CD4-positive, CD25-positive, alpha-beta regulatory T cell (primary cell): ENCODE measurements at regions not wholly inside any gene's neighbourhood (a gene's known extent, or its start where the extent isn't known, plus 50 kb on each side); places are given as distances from the start of the nearest gene placed in this dataset.

Source experiments
- ATAC-seq, 2 donors: fragments of 150-1000 bp; cut with Tn5 transposase; one replicate each; pipeline ENCODE4 v1.10.0; 2021; ENCODE audit warnings: low read depth in 2 of 2, moderate number of reproducible peaks in 2 of 2, moderate library complexity in 1 of 2
- DNase-seq, 3 donors: peaks; one replicate each; pipeline versions ENCODE4 v3.0.0 to v3.0.0-alpha.2; 2012 to 2022; ENCODE audit warnings: mixed read lengths in 1 of 3
- H3K27ac ChIP-seq: one replicate; pipeline ENCODE4 v1.7.0; 2013; ENCODE audit warnings: mild to moderate bottlenecking, low read length; ENCODE audit not compliant: insufficient read depth, poor library complexity, severe bottlenecking
- H3K27me3 ChIP-seq: one replicate; pipeline ENCODE4 v1.7.0; 2013; ENCODE audit warnings: low read length; ENCODE audit not compliant: control insufficient read depth, insufficient read depth
- H3K36me3 ChIP-seq: one replicate; pipeline ENCODE4 v1.7.0; 2013; ENCODE audit warnings: mild to moderate bottlenecking, low read length, moderate library complexity; ENCODE audit not compliant: control insufficient read depth, insufficient read depth
- H3K4me1 ChIP-seq: 2 replicates; pipeline ENCODE4 v1.7.0; 2013; ENCODE audit warnings: mild to moderate bottlenecking, low read length; ENCODE audit not compliant: insufficient read depth, control insufficient read depth, poor library complexity, severe bottlenecking
- H3K4me3 ChIP-seq: one replicate; pipeline ENCODE4 v1.7.0; 2013; ENCODE audit warnings: low read depth, mild to moderate bottlenecking, low read length, moderate library complexity
- H3K9me3 ChIP-seq, 2 experiments: 1 replicate in 1 of 2; 2 replicates in 1 of 2; pipeline ENCODE4 v1.7.0; 2013; ENCODE audit warnings: low read length in 2 of 2, mild to moderate bottlenecking in 1 of 2, moderate library complexity in 1 of 2; ENCODE audit not compliant: control insufficient read depth in 2 of 2
- H3K27ac Mint-ChIP-seq, 3 donors: one replicate each; pipeline ENCODE4 v1.8.0; 2020 to 2022; ENCODE audit warnings: mild to moderate bottlenecking in 3 of 3, mixed read lengths in 3 of 3, moderate library complexity in 2 of 3
- H3K27me3 Mint-ChIP-seq: one replicate; pipeline ENCODE4 v1.8.0; 2022; ENCODE audit warnings: mild to moderate bottlenecking, mixed read lengths
- H3K36me3 Mint-ChIP-seq: one replicate; pipeline ENCODE4 v1.8.0; 2020; ENCODE audit warnings: mixed read lengths
- H3K4me1 Mint-ChIP-seq, 4 donors: one replicate each; pipeline ENCODE4 v1.8.0; 2020 to 2022; ENCODE audit warnings: mixed read lengths in 4 of 4, mild to moderate bottlenecking in 1 of 4
- H3K4me3 Mint-ChIP-seq, 4 donors: one replicate each; pipeline ENCODE4 v1.8.0; 2020 to 2022; ENCODE audit warnings: mild to moderate bottlenecking in 4 of 4, mixed read lengths in 4 of 4, moderate library complexity in 3 of 4
- H3K9me3 Mint-ChIP-seq, 7 donors: one replicate each; pipeline ENCODE4 v1.8.0; 2020 to 2022; ENCODE audit warnings: mixed read lengths in 7 of 7, mild to moderate bottlenecking in 3 of 7, moderate library complexity in 2 of 7

DNA sequence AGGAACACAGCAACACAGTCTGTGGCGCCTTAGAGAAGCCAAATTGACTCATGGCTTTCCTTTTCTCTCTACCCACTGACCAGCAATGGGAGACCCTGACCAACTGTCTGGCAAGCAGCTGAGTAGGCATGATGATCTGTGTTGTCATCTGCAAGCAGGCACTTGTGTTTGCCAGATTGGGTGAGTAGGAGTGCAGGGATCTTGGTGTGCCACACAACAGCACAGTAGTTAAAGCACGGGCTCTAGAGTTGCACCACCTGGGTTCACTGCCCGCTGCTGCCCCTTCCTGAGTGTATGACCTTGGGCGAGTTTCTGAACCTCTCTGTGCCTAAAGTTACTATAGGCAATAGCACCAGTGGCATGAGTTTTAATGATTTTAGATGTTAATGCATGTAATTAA, 95.7 kb upstream of the CD53 start:
- Mint-ChIP-seq H3K9me3 (no peaks in the 10 kb centered on the region), H3K36me3 (no peaks in the 10 kb centered on the region)
- ATAC-seq = no peak

DNA sequence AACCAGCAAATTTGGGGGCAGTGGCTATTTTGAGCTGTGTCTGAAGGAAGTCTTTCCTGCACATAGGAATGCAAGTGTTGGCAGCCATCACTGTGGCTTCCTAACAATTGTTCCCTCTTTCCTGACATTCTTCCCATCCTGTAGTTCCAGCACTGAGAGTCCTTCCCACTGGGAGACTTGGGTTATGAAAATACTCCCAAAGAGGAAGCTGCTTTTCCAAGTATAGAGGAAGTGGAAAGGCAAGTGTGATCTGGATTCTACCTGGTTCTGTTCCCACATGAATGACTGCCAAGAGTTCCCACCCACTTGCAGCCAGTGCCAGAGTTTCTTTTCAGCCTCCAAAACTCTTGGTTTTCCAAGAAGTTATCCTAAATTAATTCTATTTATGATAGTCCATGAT, 98.5 kb upstream of the CD53 start:
- Mint-ChIP-seq H3K36me3 (no peaks in the 10 kb centered on the region), H3K9me3 (no peaks in the 10 kb centered on the region), H3K27me3 (peaks cover 17% of the 10 kb centered on the region), H3K27ac (no peak overlapping the region), H3K4me1 (peaks cover 0 to 8% (median 0%) of the 10 kb centered on the region in 4 donors), H3K4me3 (no peak overlapping the region)
- no peaks in the 10 kb centered on the region for H3K9me3 ChIP-seq
- H3K36me3 ChIP-seq = no peaks in the 10 kb centered on the region
- no peak for ATAC-seq
- H3K27ac ChIP-seq = no peak overlapping the region
- no peak overlapping the region for H3K4me3 ChIP-seq
- H3K27me3 ChIP-seq = peaks cover 3% of the 10 kb centered on the region
- no peak for DNase-seq
- no peaks in the 10 kb centered on the region for H3K4me1 ChIP-seq

More for the DNA sequence above, 95.7 kb upstream of the CD53 start:
- Histone ChIP-seq H3K4me1 (peaks cover 4% of the 10 kb centered on the region), H3K9me3 (no peaks in the 10 kb centered on the region), H3K27ac (no peak overlapping the region), H3K27me3 (peaks cover 3% of the 10 kb centered on the region), H3K4me3 (no peak overlapping the region), H3K36me3 (no peaks in the 10 kb centered on the region)
- no peak for DNase-seq
- H3K4me3 Mint-ChIP-seq = no peak overlapping the region
- no peak overlapping the region for H3K27ac Mint-ChIP-seq
- peaks cover 22% of the 10 kb centered on the region for H3K27me3 Mint-ChIP-seq
- H3K4me1 Mint-ChIP-seq = peaks cover 0 to 17% (median 11%) of the 10 kb centered on the region in 4 donors

DNA sequence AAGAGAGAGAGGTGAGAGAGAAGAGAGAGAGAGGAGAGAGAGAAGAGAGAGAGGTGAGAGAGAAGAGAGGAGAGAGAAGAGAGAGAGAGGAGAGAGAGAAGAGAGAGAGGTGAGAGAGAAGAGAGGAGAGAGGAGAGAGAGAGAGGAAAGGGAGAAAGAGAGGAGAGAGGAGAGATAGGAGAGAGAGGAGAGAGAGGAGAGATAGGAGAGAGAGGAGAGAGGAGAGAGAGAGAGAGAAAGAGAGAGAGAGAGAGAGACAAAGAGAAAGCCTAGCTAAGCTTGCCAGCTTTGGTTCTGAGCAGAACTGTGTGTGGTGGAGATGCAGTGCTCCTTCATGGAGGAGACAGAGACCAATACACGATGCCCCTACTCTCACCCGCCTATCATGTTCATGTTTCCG, 99.1 kb upstream of the KCNA3 start:
- Mint-ChIP-seq H3K4me1 (peaks cover 0 to 5% (median 0%) of the 10 kb centered on the region in 4 donors), H3K36me3 (no peaks in the 10 kb centered on the region)

DNA sequence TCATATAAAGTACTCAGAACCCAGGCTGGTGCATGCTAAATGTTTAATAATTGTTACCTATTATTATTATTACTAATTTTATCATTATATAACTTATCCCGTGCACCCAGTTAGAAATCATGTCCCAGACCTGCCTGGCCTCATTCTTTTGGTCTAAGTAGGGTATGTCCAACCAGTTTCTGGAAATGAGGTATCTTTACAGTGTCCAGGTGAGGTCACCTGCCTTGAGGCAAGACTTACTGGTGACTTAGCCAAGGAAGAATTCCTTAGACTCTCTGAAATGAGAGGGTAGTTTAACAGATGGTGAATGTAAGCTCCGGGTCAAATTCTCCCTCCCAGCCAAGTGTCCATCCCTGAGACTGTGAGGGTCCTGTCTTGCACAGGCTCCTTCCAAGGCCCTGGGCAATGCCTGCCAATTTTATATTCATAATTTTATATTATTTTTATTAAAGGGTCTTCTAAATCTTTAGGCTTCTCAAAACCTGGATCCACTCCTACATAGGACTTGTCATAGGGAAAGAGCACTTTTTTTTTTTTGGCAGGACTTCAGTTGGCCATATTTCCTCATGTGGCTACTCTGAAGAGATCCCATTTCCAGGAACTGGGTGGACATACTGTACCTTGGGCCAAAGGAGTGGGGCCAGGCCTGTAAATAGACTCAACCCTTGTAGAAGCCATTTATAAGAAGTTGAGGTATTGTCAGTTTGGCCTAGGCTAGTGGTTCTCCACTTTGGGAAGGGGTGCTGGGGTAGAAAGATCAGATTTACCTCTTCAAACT, 96.7 kb upstream of the KCNA3 start:
- Mint-ChIP-seq H3K36me3 (no peaks in the 10 kb centered on the region), H3K4me1 (peaks cover 0 to 5% (median 0%) of the 10 kb centered on the region in 4 donors), H3K27ac (no peak overlapping the region), H3K27me3 (peaks cover 36% of the 10 kb centered on the region), H3K4me3 (no peak overlapping the region), H3K9me3 (no peaks in the 10 kb centered on the region)
- no peak overlapping the region for H3K4me3 ChIP-seq
- H3K36me3 ChIP-seq = no peaks in the 10 kb centered on the region
- H3K27me3 ChIP-seq = peaks cover 16% of the 10 kb centered on the region
- no peak overlapping the region for H3K27ac ChIP-seq
- DNase-seq (no peak), ATAC-seq (no peak)
- no peaks in the 10 kb centered on the region for H3K4me1 ChIP-seq
- no peaks in the 10 kb centered on the region for H3K9me3 ChIP-seq

More for the DNA sequence above, 99.1 kb upstream of the KCNA3 start:
- peaks cover 23% of the 10 kb centered on the region for H3K27me3 Mint-ChIP-seq
- no peaks in the 10 kb centered on the region for H3K4me1 ChIP-seq
- H3K27ac Mint-ChIP-seq = peak overlapping the region in 1 of 3 donors; percentile 60
- H3K4me3 ChIP-seq = no peak overlapping the region
- H3K36me3 ChIP-seq = no peaks in the 10 kb centered on the region
- H3K27ac ChIP-seq = no peak overlapping the region
- no peak for ATAC-seq
- H3K9me3 ChIP-seq = no peaks in the 10 kb centered on the region
- H3K4me3 Mint-ChIP-seq = peak overlapping the region in 1 of 4 donors; percentile 46
- no peak for DNase-seq
- peaks cover 4% of the 10 kb centered on the region for H3K27me3 ChIP-seq
- H3K9me3 Mint-ChIP-seq = no peaks in the 10 kb centered on the region

DNA sequence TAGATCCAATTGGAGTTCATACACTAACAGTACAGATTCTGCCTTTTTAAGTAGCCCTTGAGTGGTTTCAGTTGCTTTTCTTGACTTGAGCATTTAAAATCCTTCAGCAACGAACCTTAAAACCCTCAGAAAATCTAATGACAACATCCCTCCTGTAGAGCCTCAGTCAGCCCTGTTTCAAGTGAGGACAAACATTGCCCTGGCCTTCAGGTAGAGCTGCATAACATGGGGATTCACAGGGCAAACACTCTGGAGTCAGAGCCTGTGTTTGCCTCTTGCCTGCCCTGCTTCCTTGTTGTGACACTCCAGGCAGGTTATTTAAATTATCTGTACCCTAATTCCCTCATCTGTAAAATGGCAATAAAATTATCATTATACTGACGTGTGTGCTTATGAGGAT, 96.1 kb upstream of the KCNA3 start:
- Mint-ChIP-seq H3K36me3 (no peaks in the 10 kb centered on the region), H3K4me1 (peaks cover 2 to 5% (median 2%) of the 10 kb centered on the region in 4 donors), H3K9me3 (no peaks in the 10 kb centered on the region), H3K4me3 (no peak overlapping the region), H3K27me3 (peaks cover 42% of the 10 kb centered on the region), H3K27ac (no peak overlapping the region)
- H3K4me3 ChIP-seq = no peak overlapping the region
- no peak overlapping the region for H3K27ac ChIP-seq
- H3K27me3 ChIP-seq = peaks cover 16% of the 10 kb centered on the region
- no peak for DNase-seq
- no peaks in the 10 kb centered on the region for H3K4me1 ChIP-seq
- ATAC-seq = no peak
- H3K9me3 ChIP-seq = no peaks in the 10 kb centered on the region
- no peaks in the 10 kb centered on the region for H3K36me3 ChIP-seq

DNA sequence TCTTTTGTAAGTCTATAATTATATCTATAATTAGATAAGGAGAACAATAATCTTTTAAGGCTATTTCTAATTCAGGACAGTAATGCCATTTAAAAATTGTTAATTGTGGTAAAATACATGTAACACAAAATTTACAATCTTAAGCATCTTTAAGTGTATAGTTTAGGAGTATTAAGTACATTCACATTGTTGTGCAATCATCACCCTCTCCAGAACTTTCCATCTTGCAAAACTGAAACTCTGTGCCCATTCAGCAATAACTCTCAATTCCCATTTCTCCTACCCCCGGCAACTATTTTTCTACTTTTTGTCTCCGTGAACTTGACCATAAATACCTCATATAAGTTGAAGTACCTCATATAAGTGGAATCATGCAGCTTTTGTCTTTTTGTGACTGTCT, 93.9 kb upstream of the KCNA3 start:
- Mint-ChIP-seq H3K27me3 (peaks cover 42% of the 10 kb centered on the region), H3K27ac (no peak overlapping the region)
- no peak for DNase-seq

DNA sequence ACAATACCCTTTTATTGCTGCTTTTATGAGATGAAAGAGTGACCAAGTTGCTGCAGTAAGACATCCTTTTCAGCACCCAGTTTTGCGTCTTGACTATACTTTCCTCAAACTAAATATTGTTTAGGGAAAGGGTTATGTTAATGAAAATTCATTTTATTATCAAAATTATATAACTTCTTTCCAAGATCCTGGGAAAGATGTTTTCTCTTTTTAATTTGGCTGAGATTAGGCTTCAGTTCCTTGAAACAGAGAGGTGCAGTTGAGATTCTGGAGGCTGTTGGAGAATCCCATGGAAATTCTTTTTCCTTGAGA, 91.6 kb upstream of the KCNA3 start:
- H3K27ac Mint-ChIP-seq = no peak overlapping the region
- H3K36me3 Mint-ChIP-seq = no peaks in the 10 kb centered on the region
- H3K9me3 ChIP-seq = no peaks in the 10 kb centered on the region
- peaks cover 0 to 2% (median 0%) of the 10 kb centered on the region in 7 donors for H3K9me3 Mint-ChIP-seq
- H3K27me3 Mint-ChIP-seq = peaks cover 44% of the 10 kb centered on the region
- H3K4me3 ChIP-seq = no peak overlapping the region
- H3K36me3 ChIP-seq = no peaks in the 10 kb centered on the region
- no peak overlapping the region for H3K4me3 Mint-ChIP-seq
- peaks cover 2 to 6% (median 4%) of the 10 kb centered on the region in 4 donors for H3K4me1 Mint-ChIP-seq
- no peak for DNase-seq
- H3K27ac ChIP-seq = no peak overlapping the region
- H3K27me3 ChIP-seq = peaks cover 16% of the 10 kb centered on the region
- no peaks in the 10 kb centered on the region for H3K4me1 ChIP-seq
- ATAC-seq = no peak

More for the DNA sequence above, 93.9 kb upstream of the KCNA3 start:
- H3K4me1 ChIP-seq = no peaks in the 10 kb centered on the region
- Mint-ChIP-seq H3K9me3 (no peaks in the 10 kb centered on the region), H3K4me3 (no peak overlapping the region), H3K36me3 (no peaks in the 10 kb centered on the region), H3K4me1 (peaks cover 2 to 6% (median 4%) of the 10 kb centered on the region in 4 donors)
- H3K36me3 ChIP-seq = no peaks in the 10 kb centered on the region
- no peak overlapping the region for H3K27ac ChIP-seq
- ATAC-seq = no peak
- H3K4me3 ChIP-seq = no peak overlapping the region
- peaks cover 16% of the 10 kb centered on the region for H3K27me3 ChIP-seq
- no peaks in the 10 kb centered on the region for H3K9me3 ChIP-seq
